Hepatocyte (in vitro differentiated cells): ENCODE measurements at regions not wholly inside any gene's neighbourhood (a gene's known extent, or its start where the extent isn't known, plus 50 kb on each side); places are given as distances from the start of the nearest gene placed in this dataset.

Experiments
- DNase-seq: peaks from one replicate; pipeline ENCODE4 v3.0.0-alpha.2; 2016; ENCODE audit warnings: low spot score
- H2AFZ ChIP-seq: fragments of 200-600 bp; sonication (generic); 2 replicates; pipeline ENCODE4 v1.6.0; 2016; ENCODE audit warnings: antibody characterized with exemption, mild to moderate bottlenecking
- H3K27ac ChIP-seq: fragments of 200-600 bp; sonication (generic); 2 replicates; pipeline ENCODE4 v1.5.1; 2016; ENCODE audit warnings: mild to moderate bottlenecking
- H3K27me3 ChIP-seq: fragments of 200-600 bp; sonication (generic); 2 replicates; pipeline ENCODE4 v1.6.1; 2016
- H3K36me3 ChIP-seq: fragments of 200-600 bp; sonication (generic); replicated peaks from 2 replicates; pipeline ENCODE4 v1.5.1; 2016; ENCODE audit warnings: low read depth; ENCODE audit not compliant: insufficient read depth
- H3K4me1 ChIP-seq: fragments of 200-600 bp; sonication (generic); 2 replicates; pipeline ENCODE4 v1.5.1; 2016; ENCODE audit warnings: mild to moderate bottlenecking, moderate library complexity; ENCODE audit not compliant: insufficient read depth
- H3K4me2 ChIP-seq: fragments of 200-600 bp; sonication (generic); 2 replicates; pipeline ENCODE4 v1.6.0; 2016
- H3K4me3 ChIP-seq: fragments of 200-600 bp; sonication (generic); 2 replicates; pipeline ENCODE4 v1.5.1; 2016; ENCODE audit warnings: mild to moderate bottlenecking
- H3K79me2 ChIP-seq: fragments of 200-600 bp; sonication (generic); 2 replicates; pipeline ENCODE4 v1.6.0; 2017; ENCODE audit warnings: mild to moderate bottlenecking
- H3K9me2 ChIP-seq: fragments of 200-600 bp; sonication (generic); replicated peaks from 2 replicates; pipeline ENCODE4 v1.6.0; 2017; ENCODE audit warnings: mild to moderate bottlenecking; ENCODE audit not compliant: insufficient read depth
- H3K9me3 ChIP-seq: fragments of 200-600 bp; sonication (generic); 2 replicates; pipeline ENCODE4 v1.5.1; 2016; ENCODE audit warnings: low read depth, mild to moderate bottlenecking
- H4K20me1 ChIP-seq: fragments of 200-600 bp; sonication (generic); 2 replicates; pipeline ENCODE4 v1.6.0; 2016; ENCODE audit warnings: mild to moderate bottlenecking; ENCODE audit not compliant: insufficient read depth, poor library complexity, severe bottlenecking
- EZH2 ChIP-seq: fragments of 200-600 bp; sonication (generic); IDR thresholded peaks from 2 replicates; pipeline ENCODE4 v1.6.1; 2016; ENCODE audit warnings: antibody characterized with exemption, mild to moderate bottlenecking, borderline replicate concordance
- EZH2phosphoT487 ChIP-seq: fragments of 200-600 bp; sonication (generic); IDR thresholded peaks from one replicate; pipeline ENCODE4 v1.6.1; 2018; ENCODE audit warnings: antibody characterized with exemption, mild to moderate bottlenecking, low read depth, moderate library complexity; ENCODE audit not compliant: unreplicated experiment, severe bottlenecking
- WGBS: methylation state at CpG from one replicate; pipeline ENCODE4 v1.1.6; 2016; ENCODE audit warnings: low lambda C conversion rate; ENCODE audit errors: missing lambda C conversion rate; 5-methylcytosine and 5-hydroxymethylcytosine counted together
- TF ChIP-seq, protein P1 (sequence below): fragments of 200-600 bp; sonication (generic); IDR thresholded peaks from 2 replicates; pipeline ENCODE4 v1.5.1; 2016; ENCODE audit warnings: antibody characterized with exemption, mild to moderate bottlenecking; ENCODE audit not compliant: poor library complexity

DNA sequence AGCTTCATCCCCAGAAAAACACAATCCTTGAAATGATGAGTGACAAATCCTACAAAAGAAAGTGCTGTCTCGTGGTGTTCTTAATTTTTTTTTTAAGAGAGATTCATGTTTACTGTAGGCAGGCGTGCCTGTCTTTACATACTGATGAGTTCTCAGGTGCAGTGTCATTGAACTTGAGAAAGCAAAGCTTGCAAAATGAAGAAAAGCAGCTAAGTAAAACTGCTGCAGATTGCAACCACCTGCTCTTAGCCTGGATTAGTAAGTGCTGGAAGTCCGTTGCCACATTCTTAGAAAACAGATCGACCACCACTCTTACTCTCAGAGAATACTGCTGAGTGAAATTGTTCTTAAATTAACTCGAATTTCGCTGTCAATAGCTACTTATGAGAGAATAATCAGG, 854.6 kb downstream of the TRIML1 start:
- H3K79me2 ChIP-seq = no peaks in the 10 kb centered on the region
- no peak for DNase-seq
- no peaks in the 10 kb centered on the region for H3K4me1 ChIP-seq
- no peak overlapping the region for H3K4me2 ChIP-seq
- no peaks in the 10 kb centered on the region for H4K20me1 ChIP-seq
- no peak for TF ChIP-seq EZH2phosphoT487
- TF ChIP-seq, protein P1, sequence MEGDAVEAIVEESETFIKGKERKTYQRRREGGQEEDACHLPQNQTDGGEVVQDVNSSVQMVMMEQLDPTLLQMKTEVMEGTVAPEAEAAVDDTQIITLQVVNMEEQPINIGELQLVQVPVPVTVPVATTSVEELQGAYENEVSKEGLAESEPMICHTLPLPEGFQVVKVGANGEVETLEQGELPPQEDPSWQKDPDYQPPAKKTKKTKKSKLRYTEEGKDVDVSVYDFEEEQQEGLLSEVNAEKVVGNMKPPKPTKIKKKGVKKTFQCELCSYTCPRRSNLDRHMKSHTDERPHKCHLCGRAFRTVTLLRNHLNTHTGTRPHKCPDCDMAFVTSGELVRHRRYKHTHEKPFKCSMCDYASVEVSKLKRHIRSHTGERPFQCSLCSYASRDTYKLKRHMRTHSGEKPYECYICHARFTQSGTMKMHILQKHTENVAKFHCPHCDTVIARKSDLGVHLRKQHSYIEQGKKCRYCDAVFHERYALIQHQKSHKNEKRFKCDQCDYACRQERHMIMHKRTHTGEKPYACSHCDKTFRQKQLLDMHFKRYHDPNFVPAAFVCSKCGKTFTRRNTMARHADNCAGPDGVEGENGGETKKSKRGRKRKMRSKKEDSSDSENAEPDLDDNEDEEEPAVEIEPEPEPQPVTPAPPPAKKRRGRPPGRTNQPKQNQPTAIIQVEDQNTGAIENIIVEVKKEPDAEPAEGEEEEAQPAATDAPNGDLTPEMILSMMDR = no peak
- no peak for TF ChIP-seq EZH2
- no peak overlapping the region for H2AFZ ChIP-seq
- H3K27ac ChIP-seq = no peak overlapping the region
- no peak overlapping the region for H3K4me3 ChIP-seq
- H3K36me3 ChIP-seq = no peaks in the 10 kb centered on the region
- WGBS = 72% methylated on average over 6 of the region's 6 CpGs
- H3K9me3 ChIP-seq = no peaks in the 10 kb centered on the region
- no peaks in the 10 kb centered on the region for H3K27me3 ChIP-seq
- H3K9me2 ChIP-seq = no peaks in the 10 kb centered on the region

DNA sequence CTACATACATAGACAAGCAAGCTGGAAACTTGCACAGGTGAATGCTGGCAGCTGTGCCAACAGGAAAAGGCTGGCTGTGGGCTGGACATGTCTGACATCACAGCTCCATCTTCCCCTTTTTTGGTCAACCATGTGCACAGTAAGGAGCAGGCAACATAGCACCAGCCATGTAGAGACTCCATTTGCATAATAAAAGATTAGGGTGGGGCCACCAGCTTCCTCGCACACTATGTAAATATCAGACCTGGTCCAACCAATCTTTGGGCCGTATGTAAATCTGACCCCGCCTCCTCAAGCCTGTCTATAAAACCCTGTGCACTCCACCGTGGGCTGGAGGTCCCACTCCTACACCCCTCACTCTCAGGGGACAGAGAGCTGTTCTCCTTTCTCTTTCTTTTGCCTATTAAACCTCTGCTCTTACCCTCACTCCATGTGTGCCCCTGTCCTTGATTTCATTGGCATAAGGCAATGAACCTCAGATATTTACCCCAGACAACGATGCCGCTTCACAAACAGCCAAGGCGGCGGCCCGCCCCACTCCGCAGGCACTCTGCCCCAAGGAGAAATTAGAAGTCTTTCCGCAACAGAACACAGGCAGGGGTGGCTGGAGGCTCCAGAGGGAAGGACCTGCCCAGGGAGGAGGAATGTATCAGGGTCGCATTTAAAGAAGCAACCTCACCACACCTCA, 862.2 kb downstream of the TRIML1 start:
- 93% methylated on average over 12 of the region's 12 CpGs for WGBS
- H3K4me1 ChIP-seq = no peaks in the 10 kb centered on the region

DNA sequence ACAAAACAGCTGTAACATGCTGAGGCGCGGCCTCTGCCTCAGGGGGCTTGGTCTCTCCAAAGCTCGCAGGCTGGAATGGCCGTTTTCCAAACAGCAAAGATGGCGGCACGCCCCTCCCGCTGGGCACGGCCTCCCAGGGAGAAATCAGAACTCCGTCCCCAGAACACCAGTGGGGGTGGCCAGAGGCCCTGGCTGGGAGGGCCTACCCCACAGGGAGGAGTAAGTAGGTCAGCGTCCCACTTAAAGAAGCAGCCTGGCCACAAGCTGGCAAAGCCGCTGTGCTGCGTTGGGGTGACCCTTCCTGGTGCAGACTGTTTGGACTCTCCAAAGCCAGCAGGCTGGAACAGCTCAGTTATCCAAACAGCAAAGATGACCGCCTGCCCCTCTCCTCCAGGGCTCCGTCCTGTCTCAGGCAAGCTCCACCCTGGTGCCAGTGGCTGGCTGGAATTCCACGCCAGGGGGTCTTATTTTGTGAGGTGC, 862.8 kb downstream of the TRIML1 start:
- WGBS = 96% methylated on average over 15 of the region's 15 CpGs
- no peaks in the 10 kb centered on the region for H4K20me1 ChIP-seq
- H3K27ac ChIP-seq = no peak overlapping the region
- H3K36me3 ChIP-seq = no peaks in the 10 kb centered on the region
- no peak for DNase-seq
- no peaks in the 10 kb centered on the region for H3K9me2 ChIP-seq
- H3K4me2 ChIP-seq = no peak overlapping the region
- H3K9me3 ChIP-seq = no peaks in the 10 kb centered on the region
- no peaks in the 10 kb centered on the region for H3K4me1 ChIP-seq
- H3K27me3 ChIP-seq = no peaks in the 10 kb centered on the region
- no peaks in the 10 kb centered on the region for H3K79me2 ChIP-seq
- H3K4me3 ChIP-seq = no peak overlapping the region
- no peak overlapping the region for H2AFZ ChIP-seq
- TF ChIP-seq, protein P1 = no peak
- TF ChIP-seq EZH2 (no peak), EZH2phosphoT487 (no peak)

More for the DNA sequence above, 862.2 kb downstream of the TRIML1 start:
- DNase-seq = no peak
- Histone ChIP-seq H3K4me3 (no peak overlapping the region), H3K36me3 (no peaks in the 10 kb centered on the region), H3K9me3 (no peaks in the 10 kb centered on the region), H3K27ac (no peak overlapping the region), H4K20me1 (no peaks in the 10 kb centered on the region), H3K27me3 (no peaks in the 10 kb centered on the region), H3K9me2 (no peaks in the 10 kb centered on the region), H3K4me2 (no peak overlapping the region), H2AFZ (no peak overlapping the region), H3K79me2 (no peaks in the 10 kb centered on the region)
- TF ChIP-seq EZH2 = no peak
- TF ChIP-seq EZH2phosphoT487 = no peak
- TF ChIP-seq, protein P1 = no peak
